Ascending aorta (tissue), 2 donors: ENCODE measurements at regions not wholly inside any gene's neighbourhood (a gene's known extent, or its start where the extent isn't known, plus 50 kb on each side); places are given as distances from the start of the nearest gene placed in this dataset.
A peak's percentile ranks its signal among the peaks of the same experiment; 100 is the strongest.

Source experiments
- DNase-seq, 2 donors: peaks; one replicate each; pipeline ENCODE4 v3.0.0-alpha.2; 2019; ENCODE audit warnings: low spot score in 2 of 2
- H3K27ac ChIP-seq, 2 donors: fragments of 200-600 bp; sonication (generic); one replicate each; pipeline ENCODE4 v1.5.1; 2016 to 2017; ENCODE audit warnings: mild to moderate bottlenecking in 1 of 2
- H3K27me3 ChIP-seq: fragments of 200-600 bp; sonication (generic); one replicate; pipeline ENCODE4 v1.5.1; 2017
- H3K36me3 ChIP-seq, 2 donors: fragments of 200-600 bp; sonication (generic); one replicate each; pipeline ENCODE4 v1.5.1; 2016
- H3K4me1 ChIP-seq, 2 donors: fragments of 200-600 bp; sonication (generic); one replicate each; pipeline ENCODE4 v1.5.1; 2016 to 2017; ENCODE audit warnings: mild to moderate bottlenecking in 1 of 2
- H3K4me3 ChIP-seq, 2 donors: fragments of 200-600 bp; sonication (generic); one replicate each; pipeline ENCODE4 v1.5.1; 2016 to 2017; ENCODE audit warnings: mild to moderate bottlenecking in 1 of 2
- H3K9me3 ChIP-seq, 2 donors: fragments of 200-600 bp; sonication (generic); one replicate each; pipeline ENCODE4 v1.5.1; 2016
- intact Hi-C: fragments of 100-400 bp; cut with DNase I; formaldehyde crosslinking; loops from one replicate; pipeline ENCODE4 v1.15.1; 2023
- TF ChIP-seq, protein P1 (sequence below), 3 experiments: fragments of 200-600 bp in 2 of 3; fragments of 450-650 bp in 1 of 3; sonication (generic) in 2 of 3; IDR thresholded peaks; one replicate each; pipeline ENCODE4 v1.5.1; 2016 to 2019; ENCODE audit warnings: antibody characterized with exemption in 3 of 3, mild to moderate bottlenecking in 1 of 3, moderate library complexity in 1 of 3

DNA sequence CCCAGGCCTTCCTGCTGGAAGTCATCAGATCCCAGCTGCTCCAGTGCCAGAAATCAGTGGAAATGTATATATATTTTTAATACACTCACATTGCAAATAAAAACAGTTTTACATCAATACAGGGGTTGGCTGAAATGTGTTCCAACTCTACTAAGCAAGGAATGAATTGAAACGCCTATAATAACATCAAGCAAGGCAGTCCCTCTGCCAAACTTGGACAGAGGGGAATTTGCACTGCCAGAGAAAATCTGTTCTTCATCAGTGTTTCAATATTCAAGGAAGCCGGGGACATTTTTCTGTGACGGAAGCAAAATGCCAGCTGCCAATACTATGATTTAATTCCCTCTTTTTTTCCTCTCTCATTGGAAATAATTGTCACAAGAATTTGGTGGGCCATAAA, 335.3 kb downstream of the TNS1 start:
- Histone ChIP-seq H3K27me3 (no peaks in the 10 kb centered on the region), H3K4me1 (peaks cover 12 to 55% of the 10 kb centered on the region in 2 donors), H3K9me3 (no peaks in the 10 kb centered on the region), H3K27ac (peak overlapping the region; percentile 78 to 81), H3K36me3 (no peaks in the 10 kb centered on the region), H3K4me3 (no peak overlapping the region)
- intact Hi-C loops, result loop anchor here (2.0 kb wide), 1 partner anchor 25 kb away; no protein-coding TSS in a partner anchor
- peak in 1 of 2 donors; percentile 74 for DNase-seq
- TF ChIP-seq, protein P1, sequence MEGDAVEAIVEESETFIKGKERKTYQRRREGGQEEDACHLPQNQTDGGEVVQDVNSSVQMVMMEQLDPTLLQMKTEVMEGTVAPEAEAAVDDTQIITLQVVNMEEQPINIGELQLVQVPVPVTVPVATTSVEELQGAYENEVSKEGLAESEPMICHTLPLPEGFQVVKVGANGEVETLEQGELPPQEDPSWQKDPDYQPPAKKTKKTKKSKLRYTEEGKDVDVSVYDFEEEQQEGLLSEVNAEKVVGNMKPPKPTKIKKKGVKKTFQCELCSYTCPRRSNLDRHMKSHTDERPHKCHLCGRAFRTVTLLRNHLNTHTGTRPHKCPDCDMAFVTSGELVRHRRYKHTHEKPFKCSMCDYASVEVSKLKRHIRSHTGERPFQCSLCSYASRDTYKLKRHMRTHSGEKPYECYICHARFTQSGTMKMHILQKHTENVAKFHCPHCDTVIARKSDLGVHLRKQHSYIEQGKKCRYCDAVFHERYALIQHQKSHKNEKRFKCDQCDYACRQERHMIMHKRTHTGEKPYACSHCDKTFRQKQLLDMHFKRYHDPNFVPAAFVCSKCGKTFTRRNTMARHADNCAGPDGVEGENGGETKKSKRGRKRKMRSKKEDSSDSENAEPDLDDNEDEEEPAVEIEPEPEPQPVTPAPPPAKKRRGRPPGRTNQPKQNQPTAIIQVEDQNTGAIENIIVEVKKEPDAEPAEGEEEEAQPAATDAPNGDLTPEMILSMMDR (IDR thresholded peaks at IDR 0.05), result no peak

DNA sequence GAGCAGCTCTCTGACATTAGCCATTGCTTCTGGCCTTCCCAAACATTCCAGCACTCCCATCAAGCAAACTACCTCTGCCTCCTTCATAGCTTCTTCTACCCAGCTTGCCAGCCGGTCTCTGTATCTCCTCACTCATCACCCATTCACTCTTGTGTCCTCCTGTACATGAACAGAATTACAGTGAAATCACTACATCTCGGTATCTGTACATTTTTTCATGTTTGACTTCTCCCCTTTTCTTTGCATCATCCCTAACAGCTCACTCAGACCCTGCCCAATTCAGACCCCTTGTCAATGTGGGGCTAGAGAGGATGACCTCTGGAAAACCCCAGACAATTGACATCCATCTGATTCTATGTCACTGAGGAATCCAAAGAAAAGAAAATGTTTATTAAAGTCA, 335.8 kb downstream of the TNS1 start:
- intact Hi-C loops, result loop anchor here (2.0 kb wide), 1 partner anchor 26 kb away; no protein-coding TSS in a partner anchor
- no peak for DNase-seq
- Histone ChIP-seq H3K9me3 (no peaks in the 10 kb centered on the region), H3K4me3 (no peak overlapping the region), H3K4me1 (peaks cover 12 to 60% of the 10 kb centered on the region in 2 donors), H3K27ac (peak overlapping the region; percentile 78 to 81), H3K36me3 (no peaks in the 10 kb centered on the region), H3K27me3 (no peaks in the 10 kb centered on the region)
- TF ChIP-seq, protein P1 (IDR thresholded peaks at IDR 0.05), result no peak

DNA sequence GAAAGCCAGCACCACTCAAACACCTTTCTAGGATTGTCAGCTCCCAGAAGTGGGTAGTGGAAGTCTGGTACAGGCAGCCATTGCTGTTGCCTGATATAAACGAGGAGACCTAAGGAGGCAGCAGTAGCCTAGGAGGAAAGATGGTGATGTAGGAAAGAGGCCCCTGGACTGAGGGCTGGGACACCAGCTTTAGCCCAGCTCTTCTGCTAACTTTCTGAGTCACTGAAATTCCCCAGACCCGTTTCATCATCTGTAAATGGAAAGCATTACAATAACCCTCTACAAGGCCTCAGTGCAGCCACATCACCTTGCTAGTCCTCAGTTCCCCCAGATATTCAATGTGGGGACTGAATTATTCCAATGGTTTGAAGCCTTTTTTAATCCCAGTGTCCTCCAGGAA, 336.5 kb downstream of the TNS1 start:
- Histone ChIP-seq H3K4me3 (no peak overlapping the region), H3K27me3 (no peaks in the 10 kb centered on the region), H3K27ac (peak overlapping the region; percentile 78 to 81), H3K36me3 (no peaks in the 10 kb centered on the region), H3K9me3 (no peaks in the 10 kb centered on the region), H3K4me1 (peaks cover 15 to 67% of the 10 kb centered on the region in 2 donors)
- no peak for DNase-seq
- TF ChIP-seq, protein P1 (IDR thresholded peaks at IDR 0.05), result no peak
- intact Hi-C loops, result loop anchor here (2.0 kb wide), 1 partner anchor 26 kb away; no protein-coding TSS in a partner anchor

DNA sequence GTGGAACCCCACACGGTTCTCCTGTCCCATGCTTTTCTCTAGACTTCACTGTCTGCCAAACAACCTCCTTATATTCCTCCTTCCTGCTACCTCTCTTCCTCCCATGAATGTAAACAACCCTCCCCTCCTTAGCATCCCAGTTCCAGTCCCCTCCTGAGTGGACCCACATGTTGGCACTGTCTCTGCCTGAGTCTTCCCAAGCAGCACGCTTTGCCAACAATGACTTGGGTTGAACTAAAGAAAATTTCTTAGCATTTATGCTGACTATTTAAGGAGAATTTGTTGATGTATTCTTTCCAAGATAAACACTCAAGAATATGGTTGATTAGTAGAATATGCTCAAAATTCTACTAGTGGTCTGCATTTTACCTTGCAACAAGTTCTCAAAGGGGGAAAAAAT, 338.0 kb downstream of the TNS1 start:
- peaks cover 15 to 74% of the 10 kb centered on the region in 2 donors for H3K4me1 ChIP-seq
- intact Hi-C loops, result no loop called here
- DNase-seq, result no peak
- no peaks in the 10 kb centered on the region for H3K9me3 ChIP-seq
- TF ChIP-seq, protein P1 (IDR thresholded peaks at IDR 0.05), result no peak
- no peaks in the 10 kb centered on the region for H3K36me3 ChIP-seq
- peak overlapping the region; percentile 78 to 81 for H3K27ac ChIP-seq
- no peak overlapping the region for H3K4me3 ChIP-seq
- no peaks in the 10 kb centered on the region for H3K27me3 ChIP-seq

DNA sequence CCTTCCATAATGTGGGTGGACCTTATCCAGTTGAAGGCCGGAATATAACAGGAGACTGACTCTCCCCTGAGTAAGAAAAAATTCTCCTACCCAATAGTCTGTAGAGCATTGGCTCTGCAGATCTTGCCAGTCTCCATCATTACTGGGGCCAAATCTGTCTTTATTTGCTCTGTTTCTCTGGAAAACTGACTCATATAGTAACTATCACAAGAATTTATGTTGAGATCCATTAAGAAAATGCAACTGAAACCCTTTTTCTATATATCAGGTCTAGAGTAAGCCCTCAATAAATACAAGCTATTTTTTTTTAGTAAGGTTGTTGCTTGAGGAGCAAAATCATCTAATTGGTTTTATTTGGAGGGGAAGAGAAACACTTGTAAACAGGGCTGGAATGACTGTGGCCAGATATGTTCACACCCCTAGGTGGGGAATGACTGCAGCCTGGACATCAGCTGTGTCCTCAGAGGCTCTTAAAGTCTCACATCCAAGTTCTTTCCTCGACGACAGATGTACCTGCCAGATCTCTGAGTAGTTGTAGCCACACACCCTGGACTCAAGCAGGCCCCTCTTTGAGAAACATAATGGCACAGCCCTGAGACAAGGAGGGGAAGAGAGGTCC, 339.7 kb downstream of the TNS1 start:
- Histone ChIP-seq H3K4me1 (peaks cover 15 to 68% of the 10 kb centered on the region in 2 donors), H3K27me3 (no peaks in the 10 kb centered on the region)
- intact Hi-C loops, result no loop called here

More for the DNA sequence above, 339.7 kb downstream of the TNS1 start:
- Histone ChIP-seq H3K4me3 (no peak overlapping the region), H3K9me3 (no peaks in the 10 kb centered on the region), H3K36me3 (peaks cover 0 to 5% of the 10 kb centered on the region in 2 donors), H3K27ac (peak overlapping the region; percentile 64 to 67)
- TF ChIP-seq, protein P1 (IDR thresholded peaks at IDR 0.05), result no peak
- no peak for DNase-seq
